ENCODE measurements at regions not wholly inside any gene's neighbourhood (a gene's known extent, or its start where the extent isn't known, plus 50 kb on each side); places are given as distances from the start of the nearest gene placed in this dataset.

GRCh38 chr5:152900332-152900731, 495.3 kb upstream of the NMUR2 start:
- no peak for FAIRE-seq

- no peak for FAIRE-seq
These were observed 496.7 kb upstream of the NMUR2 start for GRCh38 chr5:152901754-152902153.

GRCh38 chr5:152905286-152905685, 500.2 kb upstream of the NMUR2 start:
- FAIRE-seq, result no peak

GRCh38 chr5:152907488-152908245, 502.6 kb upstream of the NMUR2 start:
- FAIRE-seq, result no peak

GRCh38 chr5:152912924-152913323, 507.8 kb upstream of the NMUR2 start:
- no peak for FAIRE-seq

GRCh38 chr5:152932621-152933020, 527.5 kb upstream of the NMUR2 start:
- FAIRE-seq, result no peak

- FAIRE-seq, result no peak
These were observed 528.0 kb upstream of the NMUR2 start for GRCh38 chr5:152933056-152933455.

GRCh38 chr5:152938630-152939029, 533.6 kb upstream of the NMUR2 start:
- FAIRE-seq, result no peak

- no peak for FAIRE-seq
These were observed 537.7 kb upstream of the NMUR2 start for GRCh38 chr5:152942633-152943336.

- no peak for FAIRE-seq
These were observed 536.5 kb upstream of the GRIA1 start for GRCh38 chr5:152953788-152954483.

GRCh38 chr5:152956943-152957613, 533.4 kb upstream of the GRIA1 start:
- FAIRE-seq, result peak; percentile 79

GRCh38 chr5:152978141-152978835, 512.2 kb upstream of the GRIA1 start:
- FAIRE-seq, result no peak

- no peak for FAIRE-seq
These were observed 503.3 kb upstream of the GRIA1 start for GRCh38 chr5:152987131-152987530.

- no peak for FAIRE-seq
These were observed 500.3 kb upstream of the GRIA1 start for GRCh38 chr5:152990217-152990616.

- no peak for FAIRE-seq
These were observed 499.8 kb upstream of the GRIA1 start for GRCh38 chr5:152990649-152991048.

GRCh38 chr5:152994033-152994680, 496.3 kb upstream of the GRIA1 start:
- FAIRE-seq, result no peak

GRCh38 chr5:152995214-152995725, 495.2 kb upstream of the GRIA1 start:
- no peak for FAIRE-seq

- no peak for FAIRE-seq
These were observed 484.8 kb upstream of the GRIA1 start for GRCh38 chr5:153005711-153006110.

- no peak for FAIRE-seq
These were observed 483.8 kb upstream of the GRIA1 start for GRCh38 chr5:153006681-153007080.

GRCh38 chr5:153014194-153014593, 476.3 kb upstream of the GRIA1 start:
- FAIRE-seq, result no peak

- FAIRE-seq, result no peak
These were observed 472.3 kb upstream of the GRIA1 start for GRCh38 chr5:153018121-153018520.
